Activated CD4-positive, alpha-beta T cell treated with anti-CD3 and anti-CD28 coated beads, Interleukin-2, amount 10 ng/mL, durations not matched to agents 24 days and 14 days (primary cell): ENCODE measurements at regions not wholly inside any gene's neighbourhood (a gene's known extent, or its start where the extent isn't known, plus 50 kb on each side); places are given as distances from the start of the nearest gene placed in this dataset.
"Not testable (repeated sequence)": the region's sequence is repeated elsewhere in the genome, so short reads cannot be mapped to it uniquely, and the experiment has no call there.

Source experiments
- DNase-seq: peaks from one replicate; pipeline ENCODE4 v3.0.0; 2022
- H3K27ac Mint-ChIP-seq: one replicate; pipeline ENCODE4 v1.8.0; 2022; ENCODE audit warnings: mild to moderate bottlenecking, mixed read lengths
- H3K27me3 Mint-ChIP-seq: one replicate; pipeline ENCODE4 v1.8.0; 2022; ENCODE audit warnings: mixed read lengths
- H3K36me3 Mint-ChIP-seq: one replicate; pipeline ENCODE4 v1.8.0; 2022; ENCODE audit warnings: low read depth, mild to moderate bottlenecking, mixed read lengths
- H3K4me1 Mint-ChIP-seq: one replicate; pipeline ENCODE4 v1.8.0; 2021; ENCODE audit warnings: mixed read lengths
- H3K4me3 Mint-ChIP-seq: one replicate; pipeline ENCODE4 v1.8.0; 2022; ENCODE audit warnings: mild to moderate bottlenecking, moderate library complexity, mixed read lengths
- H3K9me3 Mint-ChIP-seq: one replicate; pipeline ENCODE4 v1.8.0; 2021; ENCODE audit warnings: mixed read lengths
- intact Hi-C: fragments of 100-400 bp; cut with micrococcal nuclease; formaldehyde crosslinking; loops from one replicate; pipeline ENCODE4 v1.15.1; 2023

- intact Hi-C loops: no loop called here
- Mint-ChIP-seq H3K36me3 (no peaks in the 10 kb centered on the region), H3K4me3 (no peak overlapping the region), H3K27ac (no peak overlapping the region), H3K9me3 (peaks cover 4% of the 10 kb centered on the region), H3K4me1 (no peaks in the 10 kb centered on the region), H3K27me3 (no peaks in the 10 kb centered on the region)
- no peak for DNase-seq
Measured at GRCh38 chr6:19558201-19558600, 279.0 kb upstream of the ID4 start.

GRCh38 chr6:19558934-19559333 is 278.2 kb upstream of the ID4 start:
- Mint-ChIP-seq H3K27me3 (no peaks in the 10 kb centered on the region), H3K36me3 (no peaks in the 10 kb centered on the region), H3K4me3 (no peak overlapping the region), H3K4me1 (no peaks in the 10 kb centered on the region), H3K27ac (no peak overlapping the region), H3K9me3 (peaks cover 4% of the 10 kb centered on the region)
- intact Hi-C loops: no loop called here
- DNase-seq: no peak

GRCh38 chr6:19562468-19562867 is 274.7 kb upstream of the ID4 start:
- no peak overlapping the region for H3K4me3 Mint-ChIP-seq
- no peaks in the 10 kb centered on the region for H3K36me3 Mint-ChIP-seq
- intact Hi-C loops: no loop called here
- DNase-seq: no peak
- H3K4me1 Mint-ChIP-seq: no peaks in the 10 kb centered on the region
- no peak overlapping the region for H3K27ac Mint-ChIP-seq
- H3K27me3 Mint-ChIP-seq: no peaks in the 10 kb centered on the region
- no peaks in the 10 kb centered on the region for H3K9me3 Mint-ChIP-seq

GRCh38 chr6:19569563-19569962 is 267.6 kb upstream of the ID4 start:
- intact Hi-C loops: no loop called here

GRCh38 chr6:19571176-19571575 is 266.0 kb upstream of the ID4 start:
- H3K27ac Mint-ChIP-seq: no peak overlapping the region
- intact Hi-C loops: no loop called here
- H3K4me1 Mint-ChIP-seq: no peaks in the 10 kb centered on the region

More at GRCh38 chr6:19569563-19569962, 267.6 kb upstream of the ID4 start:
- Mint-ChIP-seq H3K36me3 (no peaks in the 10 kb centered on the region), H3K27ac (no peak overlapping the region), H3K27me3 (no peaks in the 10 kb centered on the region), H3K4me3 (no peak overlapping the region), H3K9me3 (no peaks in the 10 kb centered on the region), H3K4me1 (no peaks in the 10 kb centered on the region)
- DNase-seq: no peak

GRCh38 chr6:19578481-19578880 is 258.7 kb upstream of the ID4 start:
- no peaks in the 10 kb centered on the region for H3K4me1 Mint-ChIP-seq
- no peak for DNase-seq
- peaks cover 8% of the 10 kb centered on the region for H3K9me3 Mint-ChIP-seq
- intact Hi-C loops: no loop called here
- no peaks in the 10 kb centered on the region for H3K27me3 Mint-ChIP-seq
- no peak overlapping the region for H3K4me3 Mint-ChIP-seq
- H3K36me3 Mint-ChIP-seq: no peaks in the 10 kb centered on the region
- no peak overlapping the region for H3K27ac Mint-ChIP-seq

More at GRCh38 chr6:19571176-19571575, 266.0 kb upstream of the ID4 start:
- no peaks in the 10 kb centered on the region for H3K9me3 Mint-ChIP-seq
- H3K27me3 Mint-ChIP-seq: no peaks in the 10 kb centered on the region
- no peak for DNase-seq
- H3K36me3 Mint-ChIP-seq: no peaks in the 10 kb centered on the region
- H3K4me3 Mint-ChIP-seq: no peak overlapping the region

- intact Hi-C loops, H3K4me3 Mint-ChIP-seq, H3K9me3 Mint-ChIP-seq, H3K27me3 Mint-ChIP-seq, H3K4me1 Mint-ChIP-seq, DNase-seq, H3K27ac Mint-ChIP-seq, H3K36me3 Mint-ChIP-seq: not testable (repeated sequence)
Measured at GRCh38 chr6:19584207-19584606, 253.0 kb upstream of the ID4 start.

GRCh38 chr6:19587238-19587942 is 249.8 kb upstream of the ID4 start:
- peaks cover 3% of the 10 kb centered on the region for H3K9me3 Mint-ChIP-seq

GRCh38 chr6:19590501-19591131 is 246.6 kb upstream of the ID4 start:
- Mint-ChIP-seq H3K4me3 (no peak overlapping the region), H3K27ac (no peak overlapping the region), H3K4me1 (no peaks in the 10 kb centered on the region), H3K9me3 (no peaks in the 10 kb centered on the region), H3K27me3 (no peaks in the 10 kb centered on the region), H3K36me3 (no peaks in the 10 kb centered on the region)
- intact Hi-C loops: no loop called here
- DNase-seq: no peak

More at GRCh38 chr6:19587238-19587942, 249.8 kb upstream of the ID4 start:
- no peaks in the 10 kb centered on the region for H3K4me1 Mint-ChIP-seq
- no peak for DNase-seq
- H3K4me3 Mint-ChIP-seq: no peak overlapping the region
- intact Hi-C loops: no loop called here
- H3K36me3 Mint-ChIP-seq: no peaks in the 10 kb centered on the region
- no peak overlapping the region for H3K27ac Mint-ChIP-seq
- no peaks in the 10 kb centered on the region for H3K27me3 Mint-ChIP-seq

- DNase-seq: no peak
- no peak overlapping the region for H3K4me3 Mint-ChIP-seq
- no peak overlapping the region for H3K27ac Mint-ChIP-seq
- no peaks in the 10 kb centered on the region for H3K9me3 Mint-ChIP-seq
- intact Hi-C loops: no loop called here
- H3K4me1 Mint-ChIP-seq: no peaks in the 10 kb centered on the region
- no peaks in the 10 kb centered on the region for H3K27me3 Mint-ChIP-seq
- no peaks in the 10 kb centered on the region for H3K36me3 Mint-ChIP-seq
Measured at GRCh38 chr6:19597809-19598320, 239.3 kb upstream of the ID4 start.

- Mint-ChIP-seq H3K4me1 (no peaks in the 10 kb centered on the region), H3K36me3 (no peaks in the 10 kb centered on the region), H3K27ac (no peak overlapping the region), H3K9me3 (peaks cover 4% of the 10 kb centered on the region), H3K4me3 (no peak overlapping the region), H3K27me3 (no peaks in the 10 kb centered on the region)
- no peak for DNase-seq
- intact Hi-C loops: no loop called here
Measured at GRCh38 chr6:19599796-19600464, 237.2 kb upstream of the ID4 start.

- Mint-ChIP-seq H3K4me1 (no peaks in the 10 kb centered on the region), H3K4me3 (no peak overlapping the region), H3K9me3 (peaks cover 8% of the 10 kb centered on the region), H3K27ac (no peak overlapping the region), H3K36me3 (no peaks in the 10 kb centered on the region), H3K27me3 (no peaks in the 10 kb centered on the region)
- intact Hi-C loops: no loop called here
- no peak for DNase-seq
Measured at GRCh38 chr6:19602434-19603013, 234.6 kb upstream of the ID4 start.

GRCh38 chr6:19603721-19604120 is 233.4 kb upstream of the ID4 start:
- intact Hi-C loops: no loop called here
- Mint-ChIP-seq H3K9me3 (peaks cover 10% of the 10 kb centered on the region), H3K27ac (no peak overlapping the region)

GRCh38 chr6:19605624-19606023 is 231.5 kb upstream of the ID4 start:
- peaks cover 14% of the 10 kb centered on the region for H3K9me3 Mint-ChIP-seq
- no peak overlapping the region for H3K27ac Mint-ChIP-seq
- H3K4me3 Mint-ChIP-seq: no peak overlapping the region
- DNase-seq: no peak
- intact Hi-C loops: no loop called here
- H3K27me3 Mint-ChIP-seq: no peaks in the 10 kb centered on the region
- H3K36me3 Mint-ChIP-seq: no peaks in the 10 kb centered on the region
- no peaks in the 10 kb centered on the region for H3K4me1 Mint-ChIP-seq

More at GRCh38 chr6:19603721-19604120, 233.4 kb upstream of the ID4 start:
- Mint-ChIP-seq H3K36me3 (no peaks in the 10 kb centered on the region), H3K27me3 (no peaks in the 10 kb centered on the region), H3K4me1 (no peaks in the 10 kb centered on the region), H3K4me3 (no peak overlapping the region)
- DNase-seq: no peak
